PC-3 (cell line): ENCODE measurements at regions not wholly inside any gene's neighbourhood (a gene's known extent, or its start where the extent isn't known, plus 50 kb on each side); places are given as distances from the start of the nearest gene placed in this dataset.

Experiments
- CTCF ChIP-seq: fragments of 300-600 bp; sonication (generic); conservative IDR thresholded peaks from 2 replicates; pipeline ENCODE4 v1.5.1; 2017; ENCODE audit warnings: antibody characterized with exemption, low read depth, mild to moderate bottlenecking, low read length
- EZH2 ChIP-seq: fragments of 300-600 bp; sonication (generic); IDR thresholded peaks from one replicate; pipeline ENCODE4 v1.6.1; 2017; ENCODE audit warnings: antibody characterized with exemption, mild to moderate bottlenecking, low read length; ENCODE audit not compliant: unreplicated experiment
- EZH2phosphoT487 ChIP-seq: fragments of 300-600 bp; sonication (generic); IDR thresholded peaks from 2 replicates; pipeline ENCODE4 v1.6.1; 2018; ENCODE audit warnings: mild to moderate bottlenecking, antibody characterized with exemption, low read length, borderline replicate concordance

- TF ChIP-seq CTCF (no peak), EZH2 (no peak), EZH2phosphoT487 (no peak)
Observed at GRCh38 chr10:63915240-63915639, 394.0 kb downstream of the REEP3 start.
